Sigmoid colon (tissue), 6 donors: ENCODE measurements at regions not wholly inside any gene's neighbourhood (a gene's known extent, or its start where the extent isn't known, plus 50 kb on each side); places are given as distances from the start of the nearest gene placed in this dataset.

Experiments
- DNase-seq: peaks from one replicate; pipeline ENCODE4 v3.0.0-alpha.2; 2019
- H3K27ac ChIP-seq, 4 donors: fragments of 200-600 bp; sonication (generic); one replicate each; pipeline ENCODE4 v1.5.1; 2016 to 2019; ENCODE audit warnings: mild to moderate bottlenecking in 1 of 4
- H3K27me3 ChIP-seq, 3 donors: fragments of 200-600 bp; sonication (generic); one replicate each; pipeline ENCODE4 v1.5.1; 2019; ENCODE audit warnings: mild to moderate bottlenecking in 1 of 3
- H3K36me3 ChIP-seq, 4 donors: fragments of 200-600 bp; sonication (generic); one replicate each; pipeline ENCODE4 v1.5.1; 2016 to 2019
- H3K4me1 ChIP-seq, 4 donors: fragments of 200-600 bp; sonication (generic); one replicate each; pipeline ENCODE4 v1.5.1; 2017 to 2019
- H3K4me3 ChIP-seq, 4 donors: fragments of 200-600 bp; sonication (generic); one replicate each; pipeline ENCODE4 v1.5.1; 2017 to 2019; ENCODE audit warnings: mild to moderate bottlenecking in 2 of 4, moderate library complexity in 1 of 4
- H3K9me3 ChIP-seq, 4 donors: fragments of 200-600 bp in 3 of 4; sonication (generic) in 3 of 4; one replicate each; pipeline versions ENCODE4 v1.5.1 to v1.6.1; 2013 to 2019
- EP300 ChIP-seq, 4 donors: sonication (generic); formaldehyde crosslinking; IDR thresholded peaks; one replicate each; pipeline ENCODE4 v1.6.1; 2017; ENCODE audit warnings: antibody characterized with exemption in 4 of 4
- POLR2A ChIP-seq, 2 donors: fragments of 450-650 bp; IDR thresholded peaks; one replicate each; pipeline ENCODE4 v1.6.1; 2016; ENCODE audit warnings: antibody characterized with exemption in 2 of 2, mild to moderate bottlenecking in 2 of 2, moderate library complexity in 2 of 2
- POLR2AphosphoS5 ChIP-seq, 4 donors: sonication (generic); formaldehyde crosslinking; IDR thresholded peaks; one replicate each; pipeline ENCODE4 v1.6.1; 2017; ENCODE audit warnings: antibody characterized with exemption in 4 of 4
- WGBS, 2 donors: extraction: QIAGEN DNeasy Blood & Tissue Kit; methylation state at CpG; one replicate each; pipeline ENCODE4 v1.1.7; 2013; 5-methylcytosine and 5-hydroxymethylcytosine counted together
- intact Hi-C: fragments of 100-400 bp; cut with DNase I; formaldehyde crosslinking; loops from one replicate; pipeline ENCODE4 v1.15.1; 2023
- TF ChIP-seq, protein P1 (sequence below), 4 experiments: fragments of 450-650 bp in 3 of 4; fragments of 200-600 bp in 1 of 4; IDR thresholded peaks; one replicate each; pipeline ENCODE4 v1.5.1; 2016 to 2019; ENCODE audit warnings: antibody characterized with exemption in 4 of 4, mild to moderate bottlenecking in 3 of 4, moderate library complexity in 2 of 4
- donor health status: healthy with polysubstance abuse.
- donor health status: healthy.

DNA sequence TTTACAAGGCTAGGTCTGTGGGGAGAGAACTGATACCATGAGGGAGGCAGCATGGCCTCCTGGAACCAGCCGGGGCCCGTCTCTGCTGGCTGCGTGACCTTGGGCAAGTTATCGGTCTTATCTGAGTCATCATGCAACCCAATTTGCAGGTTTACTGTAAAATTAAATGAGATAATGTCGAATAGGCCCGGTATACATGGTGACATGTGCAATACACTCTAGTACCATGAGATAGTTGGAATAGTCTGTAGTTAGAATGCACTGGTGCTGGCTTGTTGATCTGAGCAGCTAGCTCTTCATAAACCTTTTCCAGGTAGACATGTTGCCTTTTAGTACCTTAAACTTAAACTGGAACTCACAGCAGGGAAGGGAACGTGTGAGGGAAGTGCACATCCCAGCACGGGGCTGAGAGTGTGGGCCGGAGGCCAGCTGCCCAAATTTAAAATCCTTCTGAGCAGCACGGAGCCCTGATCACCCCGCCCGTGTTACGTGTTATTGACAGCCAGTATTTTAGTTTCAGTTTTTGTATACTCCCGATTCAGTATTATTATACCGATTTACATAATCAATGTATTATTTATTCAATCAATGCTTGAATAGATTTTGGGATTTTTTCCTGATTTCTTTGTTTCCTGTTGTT is 72.4 kb upstream of the HS6ST1 start:
- intact Hi-C loops = no loop called here
- TF ChIP-seq POLR2AphosphoS5 (IDR thresholded peaks at IDR 0.05) = no peak
- TF ChIP-seq POLR2A (IDR thresholded peaks at IDR 0.05) = no peak
- TF ChIP-seq EP300 (IDR thresholded peaks at IDR 0.05) = no peak
- TF ChIP-seq, protein P1, sequence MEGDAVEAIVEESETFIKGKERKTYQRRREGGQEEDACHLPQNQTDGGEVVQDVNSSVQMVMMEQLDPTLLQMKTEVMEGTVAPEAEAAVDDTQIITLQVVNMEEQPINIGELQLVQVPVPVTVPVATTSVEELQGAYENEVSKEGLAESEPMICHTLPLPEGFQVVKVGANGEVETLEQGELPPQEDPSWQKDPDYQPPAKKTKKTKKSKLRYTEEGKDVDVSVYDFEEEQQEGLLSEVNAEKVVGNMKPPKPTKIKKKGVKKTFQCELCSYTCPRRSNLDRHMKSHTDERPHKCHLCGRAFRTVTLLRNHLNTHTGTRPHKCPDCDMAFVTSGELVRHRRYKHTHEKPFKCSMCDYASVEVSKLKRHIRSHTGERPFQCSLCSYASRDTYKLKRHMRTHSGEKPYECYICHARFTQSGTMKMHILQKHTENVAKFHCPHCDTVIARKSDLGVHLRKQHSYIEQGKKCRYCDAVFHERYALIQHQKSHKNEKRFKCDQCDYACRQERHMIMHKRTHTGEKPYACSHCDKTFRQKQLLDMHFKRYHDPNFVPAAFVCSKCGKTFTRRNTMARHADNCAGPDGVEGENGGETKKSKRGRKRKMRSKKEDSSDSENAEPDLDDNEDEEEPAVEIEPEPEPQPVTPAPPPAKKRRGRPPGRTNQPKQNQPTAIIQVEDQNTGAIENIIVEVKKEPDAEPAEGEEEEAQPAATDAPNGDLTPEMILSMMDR (IDR thresholded peaks at IDR 0.05) = no peak
- Histone ChIP-seq H3K27me3 (no peaks in the 10 kb centered on the region), H3K36me3 (no peaks in the 10 kb centered on the region), H3K4me3 (no peak overlapping the region), H3K4me1 (peaks cover 0 to 2% (median 0%) of the 10 kb centered on the region in 4 donors), H3K9me3 (no peaks in the 10 kb centered on the region), H3K27ac (no peak overlapping the region)
- peak; percentile 30 for DNase-seq
- 64 to 90% methylated on average over 15 of the region's 15 CpGs for WGBS, 2 donors

DNA sequence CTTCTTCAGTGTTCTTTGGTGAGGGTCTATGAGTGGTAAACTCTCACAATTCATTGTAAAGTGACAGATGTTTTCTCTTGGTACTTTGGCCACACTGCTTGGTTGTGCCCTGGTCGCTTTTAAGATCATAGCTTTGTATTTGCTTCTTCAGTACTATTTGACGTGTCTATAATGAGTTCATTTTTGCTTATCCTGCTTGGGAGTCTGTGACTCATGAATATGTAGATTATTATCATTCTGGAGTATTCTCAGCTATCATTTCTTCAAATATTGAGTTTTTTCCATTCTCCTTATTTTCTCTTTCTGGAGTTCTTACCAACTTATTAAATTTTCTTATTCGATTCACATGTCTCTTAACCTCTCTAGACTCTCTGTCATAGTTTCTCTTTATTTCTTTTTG is 73.0 kb upstream of the HS6ST1 start:
- H3K27ac ChIP-seq = no peak overlapping the region
- H3K27me3 ChIP-seq = no peaks in the 10 kb centered on the region
- DNase-seq = no peak
- WGBS, 2 donors = 80 to 87% methylated on average over 3 of the region's 3 CpGs
- no peak overlapping the region for H3K4me3 ChIP-seq
- TF ChIP-seq, protein P1 (IDR thresholded peaks at IDR 0.05) = no peak
- no peak for TF ChIP-seq EP300 (IDR thresholded peaks at IDR 0.05)
- TF ChIP-seq POLR2A (IDR thresholded peaks at IDR 0.05) = no peak
- no peak for TF ChIP-seq POLR2AphosphoS5 (IDR thresholded peaks at IDR 0.05)
- intact Hi-C loops = no loop called here
- H3K4me1 ChIP-seq = peaks cover 0 to 7% (median 0%) of the 10 kb centered on the region in 4 donors
- no peaks in the 10 kb centered on the region for H3K36me3 ChIP-seq
- no peaks in the 10 kb centered on the region for H3K9me3 ChIP-seq

DNA sequence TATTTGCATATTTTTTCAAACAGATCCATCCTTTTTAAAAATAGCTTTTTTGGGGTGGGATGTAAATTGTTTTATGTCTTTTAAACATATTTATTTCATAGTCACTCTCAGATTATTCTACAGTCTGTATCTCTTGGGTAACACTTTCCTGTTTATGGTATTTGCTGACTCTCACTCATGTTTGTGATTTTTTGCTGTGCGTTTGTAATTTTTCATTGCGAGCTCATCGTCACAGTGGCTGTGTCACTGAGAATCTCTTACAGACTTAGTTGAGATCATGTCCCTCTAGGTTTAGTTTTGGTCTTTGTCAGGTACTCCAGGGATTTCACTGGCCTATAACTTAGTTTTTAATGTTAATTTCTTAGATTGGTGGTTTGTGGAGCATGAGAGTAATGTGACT is 73.5 kb upstream of the HS6ST1 start:
- WGBS, 2 donors = 88 to 91% methylated on average over 3 of the region's 3 CpGs
- no peaks in the 10 kb centered on the region for H3K36me3 ChIP-seq
- no peaks in the 10 kb centered on the region for H3K9me3 ChIP-seq
- peaks cover 0 to 7% (median 0%) of the 10 kb centered on the region in 4 donors for H3K4me1 ChIP-seq
- H3K27ac ChIP-seq = no peak overlapping the region
- TF ChIP-seq EP300 (IDR thresholded peaks at IDR 0.05) = no peak
- TF ChIP-seq, protein P1 (IDR thresholded peaks at IDR 0.05) = no peak
- no peak for TF ChIP-seq POLR2A (IDR thresholded peaks at IDR 0.05)
- TF ChIP-seq POLR2AphosphoS5 (IDR thresholded peaks at IDR 0.05) = no peak
- no peaks in the 10 kb centered on the region for H3K27me3 ChIP-seq
- no peak for DNase-seq
- intact Hi-C loops = no loop called here
- H3K4me3 ChIP-seq = no peak overlapping the region

DNA sequence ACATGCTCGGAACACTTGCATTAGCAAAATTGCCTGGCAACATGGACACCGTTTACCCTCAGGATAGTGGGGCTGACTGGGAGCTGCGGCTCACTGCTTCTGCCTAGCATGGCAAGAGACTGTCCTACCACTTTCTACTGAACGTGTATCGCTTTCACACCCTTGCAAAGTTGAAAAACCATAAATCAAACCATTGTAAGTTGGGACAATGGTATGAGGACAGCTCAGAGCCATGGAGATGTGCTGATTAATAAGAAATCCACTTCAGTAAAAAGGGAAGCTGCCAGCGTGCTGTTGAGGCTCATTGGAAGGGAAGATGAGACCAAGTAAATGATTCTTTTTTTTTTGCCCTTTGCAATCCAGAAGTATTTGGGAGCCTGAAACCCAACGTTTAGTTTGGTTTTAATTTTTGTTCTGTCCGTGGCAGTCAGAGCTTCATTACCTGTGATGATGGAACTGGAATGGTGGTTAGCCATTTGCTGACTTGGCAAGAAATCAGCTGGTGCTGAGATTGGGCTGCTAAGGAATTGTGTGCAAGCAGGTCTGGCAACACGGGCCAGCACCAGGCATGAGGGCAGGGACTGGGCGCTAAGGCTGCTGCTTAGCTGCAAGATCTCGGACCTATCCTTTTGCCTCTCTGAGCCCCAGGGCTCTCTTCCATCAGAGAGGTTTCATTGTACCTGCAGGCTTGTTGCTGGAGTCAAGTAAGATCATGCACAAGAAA is 75.5 kb upstream of the HS6ST1 start:
- Histone ChIP-seq H3K27ac (no peak overlapping the region), H3K4me3 (no peak overlapping the region), H3K27me3 (no peaks in the 10 kb centered on the region), H3K36me3 (no peaks in the 10 kb centered on the region), H3K4me1 (peaks cover 0 to 7% (median 0%) of the 10 kb centered on the region in 4 donors), H3K9me3 (no peaks in the 10 kb centered on the region)
- no peak for DNase-seq
- TF ChIP-seq, protein P1 (IDR thresholded peaks at IDR 0.05) = no peak
- TF ChIP-seq POLR2AphosphoS5 (IDR thresholded peaks at IDR 0.05) (no peak), EP300 (IDR thresholded peaks at IDR 0.05) (no peak), POLR2A (IDR thresholded peaks at IDR 0.05) (no peak)
- intact Hi-C loops = no loop called here
- 81 to 86% methylated on average over 11 of the region's 11 CpGs for WGBS, 2 donors
